Activated T-cell treated with anti-CD3 and anti-CD28 coated beads for 24 hours (primary cell): ENCODE measurements at regions not wholly inside any gene's neighbourhood (a gene's known extent, or its start where the extent isn't known, plus 50 kb on each side); places are given as distances from the start of the nearest gene placed in this dataset.

Source experiments
- DNase-seq: peaks from one replicate; pipeline ENCODE4 v3.0.0-alpha.2; 2020; ENCODE audit warnings: low read depth

- no peak for DNase-seq
These were observed 182.8 kb downstream of the PIK3C3 start for GRCh38 chr18:42137693-42138375.

GRCh38 chr18:42141439-42141838 lies 186.4 kb downstream of the PIK3C3 start:
- DNase-seq: no peak

- no peak for DNase-seq
These were observed 200.0 kb downstream of the PIK3C3 start for GRCh38 chr18:42155024-42155423.

GRCh38 chr18:42156281-42156680 lies 201.2 kb downstream of the PIK3C3 start:
- no peak for DNase-seq

- no peak for DNase-seq
These were observed 202.4 kb downstream of the PIK3C3 start for GRCh38 chr18:42157420-42157819.

GRCh38 chr18:42157878-42158277 lies 202.8 kb downstream of the PIK3C3 start:
- no peak for DNase-seq

GRCh38 chr18:42159146-42159545 lies 204.1 kb downstream of the PIK3C3 start:
- no peak for DNase-seq

GRCh38 chr18:42163321-42163720 lies 208.3 kb downstream of the PIK3C3 start:
- DNase-seq: no peak

GRCh38 chr18:42164556-42164955 lies 209.5 kb downstream of the PIK3C3 start:
- DNase-seq: no peak

GRCh38 chr18:42165922-42166513 lies 211.0 kb downstream of the PIK3C3 start:
- no peak for DNase-seq

- DNase-seq: no peak
These were observed 213.5 kb downstream of the PIK3C3 start for GRCh38 chr18:42168487-42168886.

GRCh38 chr18:42168907-42169306 lies 213.9 kb downstream of the PIK3C3 start:
- no peak for DNase-seq

- no peak for DNase-seq
These were observed 219.9 kb downstream of the PIK3C3 start for GRCh38 chr18:42174909-42175308.

GRCh38 chr18:42176599-42176998 lies 221.6 kb downstream of the PIK3C3 start:
- no peak for DNase-seq

- DNase-seq: no peak
These were observed 222.4 kb downstream of the PIK3C3 start for GRCh38 chr18:42177390-42177789.

GRCh38 chr18:42178376-42179080 lies 223.5 kb downstream of the PIK3C3 start:
- DNase-seq: no peak

- no peak for DNase-seq
These were observed 224.6 kb downstream of the PIK3C3 start for GRCh38 chr18:42179542-42180121.

GRCh38 chr18:42181474-42181873 lies 226.4 kb downstream of the PIK3C3 start:
- DNase-seq: no peak

- no peak for DNase-seq
These were observed 228.0 kb downstream of the PIK3C3 start for GRCh38 chr18:42182728-42183700.

- no peak for DNase-seq
These were observed 228.7 kb downstream of the PIK3C3 start for GRCh38 chr18:42183746-42184145.

- no peak for DNase-seq
These were observed 229.8 kb downstream of the PIK3C3 start for GRCh38 chr18:42184685-42185477.
